ENCODE measurements at regions not wholly inside any gene's neighbourhood (a gene's known extent, or its start where the extent isn't known, plus 50 kb on each side); places are given as distances from the start of the nearest gene placed in this dataset.

GRCh38 chr13:107234319-107235073 is 666.6 kb upstream of the ARGLU1 start:
- H3K4me3 ChIP-seq (ENCODE audit: control insufficient read depth, low read depth, low read length) = no peak overlapping the region
- TF ChIP-seq CTCF (conservative IDR thresholded peaks at IDR 0.05; ENCODE audit: control insufficient read depth, insufficient read depth, low read depth, low read length) = no peak
- DNase-seq (ENCODE audit: low read depth) = no peak

GRCh38 chr13:107233541-107233940 is 665.6 kb upstream of the ARGLU1 start:
- no peak for TF ChIP-seq CTCF (conservative IDR thresholded peaks at IDR 0.05; ENCODE audit: control insufficient read depth, insufficient read depth, low read depth, low read length)
- no peak overlapping the region for H3K4me3 ChIP-seq (ENCODE audit: control insufficient read depth, low read depth, low read length)
- DNase-seq (ENCODE audit: low read depth) = no peak

GRCh38 chr13:107231944-107232343 is 664.0 kb upstream of the ARGLU1 start:
- DNase-seq (ENCODE audit: low read depth) = no peak
- no peak for TF ChIP-seq CTCF (conservative IDR thresholded peaks at IDR 0.05; ENCODE audit: control insufficient read depth, insufficient read depth, low read depth, low read length)
- H3K4me3 ChIP-seq (ENCODE audit: control insufficient read depth, low read depth, low read length) = no peak overlapping the region

GRCh38 chr13:107223867-107224266 is 655.9 kb upstream of the ARGLU1 start:
- no peak for DNase-seq (ENCODE audit: low read depth)
- no peak overlapping the region for H3K4me3 ChIP-seq (ENCODE audit: control insufficient read depth, low read depth, low read length)
- TF ChIP-seq CTCF (conservative IDR thresholded peaks at IDR 0.05; ENCODE audit: control insufficient read depth, insufficient read depth, low read depth, low read length) = no peak

GRCh38 chr13:107222597-107222996 is 654.7 kb upstream of the ARGLU1 start:
- no peak for TF ChIP-seq CTCF (conservative IDR thresholded peaks at IDR 0.05; ENCODE audit: control insufficient read depth, insufficient read depth, low read depth, low read length)
- no peak for DNase-seq (ENCODE audit: low read depth)
- H3K4me3 ChIP-seq (ENCODE audit: control insufficient read depth, low read depth, low read length) = no peak overlapping the region

- no peak for DNase-seq (ENCODE audit: low read depth)
- TF ChIP-seq CTCF (conservative IDR thresholded peaks at IDR 0.05; ENCODE audit: control insufficient read depth, insufficient read depth, low read depth, low read length) = no peak
- H3K4me3 ChIP-seq (ENCODE audit: control insufficient read depth, low read depth, low read length) = no peak overlapping the region
Observed at GRCh38 chr13:107220245-107220644, 652.3 kb upstream of the ARGLU1 start.

Measured in fibroblast of mammary gland (primary cell).